CD14-positive monocyte (primary cell): ENCODE measurements at regions not wholly inside any gene's neighbourhood (a gene's known extent, or its start where the extent isn't known, plus 50 kb on each side); places are given as distances from the start of the nearest gene placed in this dataset.
A peak's percentile ranks its signal among the peaks of the same experiment; 100 is the strongest.

ENCODE experiments used
- DNase-seq, 3 donors: peaks; one replicate each; pipeline ENCODE4 v3.0.0-alpha.2; 2011 to 2022
- H2AFZ ChIP-seq: 2 replicates; pipeline ENCODE4 v1.6.0; 2012; ENCODE audit warnings: mild to moderate bottlenecking, low read depth, low read length, inconsistent platforms; ENCODE audit not compliant: insufficient read depth, poor library complexity, severe bottlenecking
- H3K27ac ChIP-seq, 2 donors: 1 replicate in 1 of 2; 2 replicates in 1 of 2; pipeline ENCODE4 v1.5.1; 2012 to 2013; ENCODE audit warnings: low read length in 2 of 2, control low read depth in 1 of 2, inconsistent platforms in 1 of 2, low read depth in 1 of 2, mild to moderate bottlenecking in 1 of 2
- H3K27me3 ChIP-seq, 2 donors: one replicate each; pipeline versions ENCODE4 v1.6.0 to v1.6.1; 2011 to 2013; ENCODE audit warnings: low read length in 2 of 2; ENCODE audit not compliant: control insufficient read depth in 2 of 2, insufficient read depth in 2 of 2
- H3K36me3 ChIP-seq, 2 donors: replicated peaks in 1 of 2; 1 replicate in 1 of 2; 2 replicates in 1 of 2; pipeline versions ENCODE4 v1.5.1 to v1.6.1; 2012 to 2013; ENCODE audit warnings: low read length in 2 of 2, control low read depth in 1 of 2, inconsistent platforms in 1 of 2, mild to moderate bottlenecking in 1 of 2; ENCODE audit not compliant: insufficient read depth in 2 of 2, control insufficient read depth in 1 of 2
- H3K4me1 ChIP-seq, 2 donors: 1 replicate in 1 of 2; 2 replicates in 1 of 2; pipeline versions ENCODE4 v1.5.1 to v1.6.1; 2012 to 2013; ENCODE audit warnings: low read length in 2 of 2, control low read depth in 1 of 2, inconsistent platforms in 1 of 2, mild to moderate bottlenecking in 1 of 2, moderate library complexity in 1 of 2; ENCODE audit not compliant: insufficient read depth in 2 of 2, control insufficient read depth in 1 of 2
- H3K4me2 ChIP-seq: replicated peaks from 2 replicates; pipeline ENCODE3; 2012; ENCODE audit warnings: low read length, moderate library complexity, mild to moderate bottlenecking; ENCODE audit not compliant: poor library complexity, severe bottlenecking; ENCODE audit errors: extremely low read depth
- H3K4me3 ChIP-seq, 3 experiments: fragments of 200-600 bp in 1 of 3; sonication (generic) in 1 of 3; replicated peaks in 1 of 3; 1 replicate in 2 of 3; 2 replicates in 1 of 3; pipeline ENCODE4 v1.5.1; 2011 to 2013; ENCODE audit warnings: low read length in 3 of 3, mild to moderate bottlenecking in 3 of 3, control low read depth in 2 of 3, low read depth in 2 of 3, inconsistent platforms in 1 of 3, moderate library complexity in 1 of 3
- H3K79me2 ChIP-seq: 2 replicates; pipeline ENCODE4 v1.6.0; 2012; ENCODE audit warnings: mild to moderate bottlenecking, control low read depth, inconsistent platforms, low read length, moderate library complexity; ENCODE audit not compliant: insufficient read depth
- H3K9ac ChIP-seq: 2 replicates; pipeline ENCODE4 v1.6.0; 2017; ENCODE audit warnings: low read length, mild to moderate bottlenecking; ENCODE audit not compliant: insufficient read depth, poor library complexity, severe bottlenecking
- H3K9me3 ChIP-seq, 2 donors: replicated peaks in 1 of 2; 1 replicate in 1 of 2; 2 replicates in 1 of 2; pipeline versions ENCODE4 v1.5.1 to v1.6.1; 2012 to 2013; ENCODE audit warnings: low read length in 2 of 2, control low read depth in 1 of 2; ENCODE audit not compliant: control insufficient read depth in 1 of 2, insufficient read depth in 1 of 2
- H4K20me1 ChIP-seq: 2 replicates; pipeline ENCODE4 v1.6.0; 2012; ENCODE audit warnings: mild to moderate bottlenecking, low read length, control low read depth, moderate library complexity; ENCODE audit not compliant: insufficient read depth
- H3K27ac Mint-ChIP-seq, 7 donors: one replicate each; pipeline ENCODE4 v1.8.0; 2020; ENCODE audit warnings: mild to moderate bottlenecking in 7 of 7, mixed read lengths in 7 of 7, moderate library complexity in 6 of 7, inconsistent platforms in 2 of 7
- H3K27me3 Mint-ChIP-seq, 3 donors: one replicate each; pipeline ENCODE4 v1.8.0; 2021 to 2022; ENCODE audit warnings: low read depth in 3 of 3, mild to moderate bottlenecking in 3 of 3, mixed read lengths in 3 of 3, moderate library complexity in 3 of 3, inconsistent platforms in 1 of 3
- H3K36me3 Mint-ChIP-seq, 2 donors: one replicate each; pipeline ENCODE4 v1.8.0; 2020; ENCODE audit warnings: mixed read lengths in 2 of 2, inconsistent platforms in 1 of 2, mild to moderate bottlenecking in 1 of 2
- H3K4me1 Mint-ChIP-seq: one replicate; pipeline ENCODE4 v1.8.0; 2020; ENCODE audit warnings: mild to moderate bottlenecking, mixed read lengths
- H3K4me3 Mint-ChIP-seq, 2 donors: one replicate each; pipeline ENCODE4 v1.8.0; 2020; ENCODE audit warnings: mild to moderate bottlenecking in 2 of 2, mixed read lengths in 2 of 2, moderate library complexity in 1 of 2
- H3K9me3 Mint-ChIP-seq, 7 donors: one replicate each; pipeline ENCODE4 v1.8.0; 2020 to 2022; ENCODE audit warnings: mixed read lengths in 7 of 7, mild to moderate bottlenecking in 6 of 7, moderate library complexity in 6 of 7, inconsistent platforms in 2 of 7
- WGBS: methylation state at CpG from one replicate; pipeline ENCODE4 v1.1.5; 2013; ENCODE audit warnings: missing lambda C conversion rate; ENCODE audit not compliant: insufficient coverage; 5-methylcytosine and 5-hydroxymethylcytosine counted together
- intact Hi-C, 2 donors: fragments of 100-400 bp; cut with micrococcal nuclease; formaldehyde crosslinking; loops; one replicate each; pipeline versions ENCODE4 v1.15.0 to v1.15.1; 2023
- TF ChIP-seq, protein P1 (sequence below): fragments of 200-600 bp; IDR thresholded peaks from one replicate; pipeline ENCODE4 v1.8.0; 2022; ENCODE audit warnings: antibody characterized with exemption, mild to moderate bottlenecking

DNA sequence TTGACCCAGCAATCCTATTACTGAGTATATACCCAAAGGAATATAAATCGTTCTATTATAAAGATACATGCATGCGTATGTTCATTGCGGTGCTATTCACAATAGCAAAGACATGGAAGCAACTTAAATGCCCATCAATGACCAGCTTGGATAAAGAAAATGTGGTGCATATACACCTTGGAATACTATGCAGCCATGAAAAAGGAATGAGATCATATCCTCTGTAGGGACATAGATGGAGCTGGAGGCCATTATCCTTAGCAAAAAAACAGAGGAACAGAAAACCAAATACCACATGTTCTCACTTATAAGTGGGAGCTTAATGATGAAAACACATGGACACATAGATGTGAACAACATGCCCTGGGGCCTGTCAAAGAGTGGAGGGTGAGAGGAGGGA lies 124.1 kb upstream of the AFF2 start:
- intact Hi-C loops, result no loop called here
- Mint-ChIP-seq H3K9me3 (peaks cover 0 to 9% (median 4%) of the 10 kb centered on the region in 7 donors), H3K36me3 (no peaks in the 10 kb centered on the region), H3K27me3 (peaks cover 0 to 2% (median 0%) of the 10 kb centered on the region in 3 donors), H3K4me1 (peaks cover 17% of the 10 kb centered on the region), H3K27ac (no peak overlapping the region), H3K4me3 (no peak overlapping the region)
- Histone ChIP-seq H3K27me3 (no peaks in the 10 kb centered on the region), H3K4me2 (no peak overlapping the region), H3K79me2 (no peaks in the 10 kb centered on the region), H3K9me3 (no peaks in the 10 kb centered on the region), H3K36me3 (no peaks in the 10 kb centered on the region), H3K9ac (no peak overlapping the region), H3K4me1 (peaks cover 16% of the 10 kb centered on the region in 2 donors), H4K20me1 (no peaks in the 10 kb centered on the region), H3K27ac (no peak overlapping the region), H3K4me3 (no peak overlapping the region), H2AFZ (no peak overlapping the region)
- no CpG with 5 or more reads among the region's 3 CpGs for WGBS
- no peak for DNase-seq
- TF ChIP-seq, protein P1, sequence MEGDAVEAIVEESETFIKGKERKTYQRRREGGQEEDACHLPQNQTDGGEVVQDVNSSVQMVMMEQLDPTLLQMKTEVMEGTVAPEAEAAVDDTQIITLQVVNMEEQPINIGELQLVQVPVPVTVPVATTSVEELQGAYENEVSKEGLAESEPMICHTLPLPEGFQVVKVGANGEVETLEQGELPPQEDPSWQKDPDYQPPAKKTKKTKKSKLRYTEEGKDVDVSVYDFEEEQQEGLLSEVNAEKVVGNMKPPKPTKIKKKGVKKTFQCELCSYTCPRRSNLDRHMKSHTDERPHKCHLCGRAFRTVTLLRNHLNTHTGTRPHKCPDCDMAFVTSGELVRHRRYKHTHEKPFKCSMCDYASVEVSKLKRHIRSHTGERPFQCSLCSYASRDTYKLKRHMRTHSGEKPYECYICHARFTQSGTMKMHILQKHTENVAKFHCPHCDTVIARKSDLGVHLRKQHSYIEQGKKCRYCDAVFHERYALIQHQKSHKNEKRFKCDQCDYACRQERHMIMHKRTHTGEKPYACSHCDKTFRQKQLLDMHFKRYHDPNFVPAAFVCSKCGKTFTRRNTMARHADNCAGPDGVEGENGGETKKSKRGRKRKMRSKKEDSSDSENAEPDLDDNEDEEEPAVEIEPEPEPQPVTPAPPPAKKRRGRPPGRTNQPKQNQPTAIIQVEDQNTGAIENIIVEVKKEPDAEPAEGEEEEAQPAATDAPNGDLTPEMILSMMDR, result no peak

GRCh38 chrX:148380107-148380506 lies 120.3 kb upstream of the AFF2 start:
- H3K27me3 Mint-ChIP-seq, result no peaks in the 10 kb centered on the region
- H3K4me1 ChIP-seq, result peaks cover 21% of the 10 kb centered on the region in 2 donors
- H3K36me3 Mint-ChIP-seq, result no peaks in the 10 kb centered on the region
- peaks cover 14% of the 10 kb centered on the region for H3K4me1 Mint-ChIP-seq
- no peak overlapping the region for H3K4me3 Mint-ChIP-seq
- H3K9ac ChIP-seq, result no peak overlapping the region
- H3K36me3 ChIP-seq, result no peaks in the 10 kb centered on the region
- TF ChIP-seq, protein P1, result no peak
- no peaks in the 10 kb centered on the region for H4K20me1 ChIP-seq
- peak overlapping the region; percentile 64 for H3K4me2 ChIP-seq
- DNase-seq, result no peak
- peak overlapping the region in 1 of 3 experiments; percentile 66 for H3K4me3 ChIP-seq
- no peaks in the 10 kb centered on the region for H3K27me3 ChIP-seq
- intact Hi-C loops, result no loop called here
- H3K9me3 Mint-ChIP-seq, result peaks cover 0 to 9% (median 4%) of the 10 kb centered on the region in 7 donors
- no peaks in the 10 kb centered on the region for H3K9me3 ChIP-seq
- no peaks in the 10 kb centered on the region for H3K79me2 ChIP-seq
- H3K27ac ChIP-seq, result peak overlapping the region; percentile 20 to 94
- no peak overlapping the region for H2AFZ ChIP-seq
- peak overlapping the region; percentile 66 to 99 (median 82) for H3K27ac Mint-ChIP-seq
- WGBS, result no CpG with 5 or more reads among the region's 3 CpGs
